Pancreas (tissue), 10 donors: ENCODE measurements at regions not wholly inside any gene's neighbourhood (a gene's known extent, or its start where the extent isn't known, plus 50 kb on each side); places are given as distances from the start of the nearest gene placed in this dataset.
A peak's percentile ranks its signal among the peaks of the same experiment; 100 is the strongest.

Experiments used
- ATAC-seq, 4 donors: fragments of 200-7000 bp; cut with Tn5 transposase; one replicate each; pipeline versions ENCODE4 v1.8.0 to v1.9.1; 2020; ENCODE audit warnings: mild to moderate bottlenecking in 4 of 4, moderate library complexity in 4 of 4
- DNase-seq, 6 donors: peaks; one replicate each; pipeline ENCODE4 v3.0.0-alpha.2; 2020
- FAIRE-seq: peaks from 2 replicates; lab custom pipeline; 2012; peaks lifted over from hg19 to GRCh38; lab: Jason Lieb, UNC
- H3K27ac ChIP-seq, 4 donors: fragments of 200-600 bp; sonication (generic); 1 replicate in 3 of 4; 2 replicates in 1 of 4; pipeline versions ENCODE4 v1.5.0 to v1.8.0; 2020
- H3K27me3 ChIP-seq, 4 donors: fragments of 200-600 bp; one replicate each; pipeline ENCODE4 v1.8.0; 2021
- H3K36me3 ChIP-seq, 3 donors: fragments of 200-600 bp; sonication (generic) in 1 of 3; one replicate each; pipeline versions ENCODE4 v1.5.0 to v1.8.0; 2020 to 2021
- H3K4me1 ChIP-seq, 3 donors: fragments of 200-600 bp; one replicate each; pipeline ENCODE4 v1.8.0; 2021
- H3K4me3 ChIP-seq, 4 donors: fragments of 200-600 bp; sonication (generic) in 2 of 4; one replicate each; pipeline versions ENCODE4 v1.5.0 to v1.8.0; 2020 to 2021
- H3K9me3 ChIP-seq, 4 donors: fragments of 200-600 bp; one replicate each; pipeline ENCODE4 v1.8.0; 2021
- WGBS, 2 donors: extraction: QIAGEN DNeasy Blood & Tissue Kit; methylation state at CpG; one replicate each; pipeline ENCODE4 v1.1.7; 2013; 5-methylcytosine and 5-hydroxymethylcytosine counted together
- intact Hi-C, 3 donors: fragments of 100-400 bp; cut with DNase I; formaldehyde crosslinking; loops; one replicate each; pipeline versions ENCODE4 v1.11.1 to v1.14.2; 2022
- TF ChIP-seq, protein P1 (sequence below), 4 donors: fragments of 200-600 bp; sonication (generic) in 3 of 4; IDR thresholded peaks; one replicate each; pipeline versions ENCODE4 v1.5.0 to v1.8.0; 2021; ENCODE audit warnings: antibody characterized with exemption in 4 of 4
- donor health status: healthy with polysubstance abuse.
- donor health status: DM: no; HTN: no; CAD: no; lungs with moderate emphysema.
- donor health status: DM: no; HTN: no; CAD: no.
- donor health status: control.
- donor health status: control.
- donor health status: Bipolar disorder and iron deficiency.
- donor health status: DM: yes; HTN: yes; CAD: no.
- donor health status: DM: no; HTN: no; CAD: no.
- donor health status: DM: no; HTN: no; CAD: no.
- donor health status: DM: yes; HTN: yes; CAD: no.

DNA sequence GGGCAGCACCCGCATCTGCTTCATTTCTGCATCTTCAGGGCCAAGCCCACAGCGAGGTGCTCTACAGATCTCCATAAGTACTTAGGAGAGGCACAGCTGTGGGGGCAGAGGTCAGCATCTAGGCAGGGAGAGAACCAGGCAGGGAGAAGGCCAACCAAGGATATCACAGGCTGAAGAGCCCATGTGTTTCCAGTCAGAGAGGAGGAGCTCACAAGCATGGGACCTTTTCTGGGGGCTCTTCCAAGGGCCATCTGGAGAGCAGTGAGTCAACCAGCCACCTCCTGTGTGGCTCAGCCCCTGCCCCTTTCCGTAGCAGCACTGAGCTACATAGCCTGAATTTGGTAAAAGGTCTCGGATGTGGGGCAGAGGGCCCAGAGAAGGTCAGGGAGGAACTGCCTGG lies 78.5 kb downstream of the ARL6IP4 start:
- Histone ChIP-seq H3K36me3 (no peaks in the 10 kb centered on the region), H3K27ac (no peak overlapping the region), H3K9me3 (no peaks in the 10 kb centered on the region), H3K27me3 (no peaks in the 10 kb centered on the region), H3K4me3 (no peak overlapping the region), H3K4me1 (peaks cover 17 to 18% (median 17%) of the 10 kb centered on the region in 3 donors)
- 82 to 87% methylated on average over 4 of the region's 4 CpGs for WGBS, 2 donors
- FAIRE-seq: no peak
- TF ChIP-seq, protein P1, sequence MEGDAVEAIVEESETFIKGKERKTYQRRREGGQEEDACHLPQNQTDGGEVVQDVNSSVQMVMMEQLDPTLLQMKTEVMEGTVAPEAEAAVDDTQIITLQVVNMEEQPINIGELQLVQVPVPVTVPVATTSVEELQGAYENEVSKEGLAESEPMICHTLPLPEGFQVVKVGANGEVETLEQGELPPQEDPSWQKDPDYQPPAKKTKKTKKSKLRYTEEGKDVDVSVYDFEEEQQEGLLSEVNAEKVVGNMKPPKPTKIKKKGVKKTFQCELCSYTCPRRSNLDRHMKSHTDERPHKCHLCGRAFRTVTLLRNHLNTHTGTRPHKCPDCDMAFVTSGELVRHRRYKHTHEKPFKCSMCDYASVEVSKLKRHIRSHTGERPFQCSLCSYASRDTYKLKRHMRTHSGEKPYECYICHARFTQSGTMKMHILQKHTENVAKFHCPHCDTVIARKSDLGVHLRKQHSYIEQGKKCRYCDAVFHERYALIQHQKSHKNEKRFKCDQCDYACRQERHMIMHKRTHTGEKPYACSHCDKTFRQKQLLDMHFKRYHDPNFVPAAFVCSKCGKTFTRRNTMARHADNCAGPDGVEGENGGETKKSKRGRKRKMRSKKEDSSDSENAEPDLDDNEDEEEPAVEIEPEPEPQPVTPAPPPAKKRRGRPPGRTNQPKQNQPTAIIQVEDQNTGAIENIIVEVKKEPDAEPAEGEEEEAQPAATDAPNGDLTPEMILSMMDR (IDR thresholded peaks at IDR 0.05): no peak
- DNase-seq: peak in 1 of 6 donors; percentile 23
- ATAC-seq: no peak
- intact Hi-C loops: no loop called here

DNA sequence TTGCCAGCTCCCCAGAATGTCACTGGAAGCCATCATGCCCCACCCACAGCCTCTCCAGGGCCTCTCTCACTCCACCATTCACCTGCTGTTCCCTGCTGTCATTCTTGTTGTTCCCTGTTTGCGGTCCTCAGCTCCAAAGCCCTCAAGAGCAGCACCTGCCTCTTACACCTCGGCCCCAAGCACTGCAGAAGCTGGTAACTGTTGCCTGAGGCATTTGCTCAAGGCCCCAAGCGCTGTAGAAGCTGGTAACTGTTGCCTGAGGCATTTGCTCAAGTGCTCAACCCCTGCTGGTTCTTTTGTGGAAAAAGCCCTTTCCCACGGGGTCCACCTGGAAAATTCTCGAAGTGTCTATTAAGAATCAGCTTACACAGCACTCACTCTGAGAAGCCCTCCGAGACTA lies 78.0 kb downstream of the ARL6IP4 start:
- Histone ChIP-seq H3K36me3 (no peaks in the 10 kb centered on the region), H3K4me1 (peaks cover 12 to 13% (median 12%) of the 10 kb centered on the region in 3 donors), H3K9me3 (no peaks in the 10 kb centered on the region), H3K27ac (no peak overlapping the region), H3K4me3 (no peak overlapping the region), H3K27me3 (no peaks in the 10 kb centered on the region)
- ATAC-seq (no peak), DNase-seq (peak in 1 of 6 donors; percentile 7), FAIRE-seq (no peak)
- WGBS, 2 donors: 86 to 89% methylated on average over 6 of the region's 6 CpGs
- intact Hi-C loops: no loop called here
- TF ChIP-seq, protein P1 (IDR thresholded peaks at IDR 0.05): no peak

DNA sequence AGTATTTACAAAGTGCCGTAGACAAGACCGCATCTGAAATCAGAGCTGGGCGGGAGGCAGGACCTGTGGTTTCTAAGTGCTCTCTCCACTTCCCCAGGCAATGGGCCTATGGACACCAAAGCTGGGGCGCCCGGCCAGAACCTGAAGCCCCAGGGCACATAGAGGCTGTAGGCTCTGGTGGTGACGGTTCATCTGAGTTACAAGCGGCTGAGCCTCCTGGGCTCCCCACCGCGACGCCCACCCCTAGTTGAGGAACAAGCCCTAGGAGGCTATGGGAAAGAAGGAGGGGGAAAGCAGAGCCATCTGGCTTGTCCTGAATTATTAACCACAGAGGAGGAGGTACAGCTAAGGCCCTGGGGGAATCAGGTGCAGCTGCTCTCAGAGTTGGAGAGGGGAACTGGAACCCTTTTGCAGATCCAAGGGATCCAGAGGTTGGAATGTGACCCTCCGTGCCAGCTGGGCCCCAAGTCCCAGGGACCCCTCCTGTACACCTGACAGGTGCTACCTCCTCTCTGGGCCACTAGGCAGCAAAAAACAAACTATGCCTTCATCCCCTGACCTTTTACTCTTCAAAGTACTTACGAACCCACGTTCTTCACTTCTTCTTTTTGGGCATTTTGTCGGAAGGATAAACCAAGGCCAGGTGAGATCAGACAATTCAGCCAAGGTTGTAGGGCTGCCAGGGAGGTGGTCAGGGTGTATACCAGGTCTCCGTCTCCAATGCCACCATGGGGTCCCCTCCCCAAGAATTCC lies 77.2 kb downstream of the ARL6IP4 start:
- no peak overlapping the region for H3K27ac ChIP-seq
- no peak overlapping the region for H3K4me3 ChIP-seq
- no peaks in the 10 kb centered on the region for H3K36me3 ChIP-seq
- H3K9me3 ChIP-seq: no peaks in the 10 kb centered on the region
- ATAC-seq (peak in 1 of 4 donors; percentile 10), DNase-seq (peak in 1 of 6 donors; percentile 46), FAIRE-seq (no peak)
- H3K27me3 ChIP-seq: no peaks in the 10 kb centered on the region
- WGBS, 2 donors: 90 to 91% methylated on average over 15 of the region's 15 CpGs
- TF ChIP-seq, protein P1 (IDR thresholded peaks at IDR 0.05): no peak
- intact Hi-C loops: no loop called here
- H3K4me1 ChIP-seq: peaks cover 4 to 5% (median 4%) of the 10 kb centered on the region in 3 donors

DNA sequence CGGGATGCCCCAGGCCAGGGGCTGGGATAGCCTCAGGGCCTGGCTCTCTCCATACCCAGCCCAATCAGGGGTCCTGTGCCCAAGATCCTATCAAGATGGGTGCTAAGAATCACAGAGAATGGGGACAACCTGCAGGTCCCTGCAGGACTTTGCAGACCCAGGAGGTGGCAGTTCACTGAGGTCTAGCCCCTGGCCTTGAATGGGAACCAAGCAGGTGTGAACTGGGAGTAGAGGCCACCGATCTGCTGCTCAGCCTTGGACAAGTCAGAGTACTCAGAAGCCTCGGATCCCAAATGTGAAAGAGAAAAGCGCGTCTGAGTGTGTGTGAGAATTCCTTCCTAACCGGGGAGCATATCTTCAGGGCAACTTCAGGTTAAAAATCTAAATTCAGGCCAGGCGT lies 76.2 kb downstream of the ARL6IP4 start:
- ATAC-seq (peak in 2 of 4 donors; percentile 27 to 72), FAIRE-seq (no peak), DNase-seq (no peak)
- Histone ChIP-seq H3K9me3 (no peaks in the 10 kb centered on the region), H3K4me3 (no peak overlapping the region), H3K4me1 (no peaks in the 10 kb centered on the region), H3K27ac (no peak overlapping the region), H3K36me3 (no peaks in the 10 kb centered on the region), H3K27me3 (no peaks in the 10 kb centered on the region)
- TF ChIP-seq, protein P1 (IDR thresholded peaks at IDR 0.05): no peak
- intact Hi-C loops: no loop called here
- 79 to 80% methylated on average over 7 of the region's 7 CpGs for WGBS, 2 donors

DNA sequence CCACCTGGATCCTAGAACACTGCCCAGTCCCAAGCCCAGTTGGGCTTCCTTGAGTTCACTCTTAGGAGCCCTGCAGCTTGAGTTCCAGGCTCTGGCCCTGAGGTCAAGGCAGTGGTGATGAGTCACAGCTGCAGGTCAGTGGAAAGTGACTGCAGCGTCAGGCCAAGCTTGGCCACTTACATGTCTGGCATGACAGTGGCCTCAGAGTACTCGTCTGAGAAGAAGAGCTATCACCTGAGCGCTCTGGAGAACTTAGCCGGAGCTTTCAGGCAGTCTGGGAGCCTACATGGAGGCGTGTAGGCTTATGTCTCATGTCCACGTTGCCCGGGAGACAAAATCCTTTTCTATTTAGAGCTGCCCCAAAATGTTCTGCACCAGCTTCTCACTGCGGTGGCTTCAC lies 75.6 kb downstream of the ARL6IP4 start:
- DNase-seq (peak in 1 of 6 donors; percentile 14), FAIRE-seq (no peak), ATAC-seq (peak in 1 of 4 donors; percentile 18)
- no peak overlapping the region for H3K4me3 ChIP-seq
- TF ChIP-seq, protein P1 (IDR thresholded peaks at IDR 0.05): no peak
- no peaks in the 10 kb centered on the region for H3K9me3 ChIP-seq
- 85 to 95% methylated on average over 8 of the region's 8 CpGs for WGBS, 2 donors
- H3K27me3 ChIP-seq: no peaks in the 10 kb centered on the region
- intact Hi-C loops: no loop called here
- H3K4me1 ChIP-seq: no peaks in the 10 kb centered on the region
- no peak overlapping the region for H3K27ac ChIP-seq
- no peaks in the 10 kb centered on the region for H3K36me3 ChIP-seq
